HG02763 (cell line): ENCODE measurements at regions not wholly inside any gene's neighbourhood (a gene's known extent, or its start where the extent isn't known, plus 50 kb on each side); places are given as distances from the start of the nearest gene placed in this dataset.

Experiments used
- ATAC-seq: cut with Tn5 transposase; IDR thresholded peaks from one replicate; pipeline ENCODE4 v1.9.1; 2021; ENCODE audit warnings: mild to moderate bottlenecking, moderate library complexity; ENCODE audit not compliant: unreplicated experiment

GRCh38 chr10:29105516-29106215, 183.2 kb upstream of the LYZL1 start:
- no peak for ATAC-seq

GRCh38 chr10:29106287-29106686, 182.6 kb upstream of the LYZL1 start:
- no peak for ATAC-seq

- ATAC-seq = no peak
Measured at GRCh38 chr10:29107866-29108498, 180.9 kb upstream of the LYZL1 start.

GRCh38 chr10:29109707-29110571, 178.9 kb upstream of the LYZL1 start:
- ATAC-seq = no peak

- no peak for ATAC-seq
Measured at GRCh38 chr10:29112827-29113615, 175.8 kb upstream of the LYZL1 start.

GRCh38 chr10:29113616-29113945, 175.3 kb upstream of the LYZL1 start:
- no peak for ATAC-seq

- ATAC-seq = no peak
Measured at GRCh38 chr10:29114141-29114540, 174.7 kb upstream of the LYZL1 start.

- ATAC-seq = no peak
Measured at GRCh38 chr10:29117781-29118180, 171.1 kb upstream of the LYZL1 start.

- ATAC-seq = no peak
Measured at GRCh38 chr10:29119374-29119773, 169.5 kb upstream of the LYZL1 start.

GRCh38 chr10:29120216-29120615, 168.7 kb upstream of the LYZL1 start:
- no peak for ATAC-seq

- ATAC-seq = no peak
Measured at GRCh38 chr10:29124864-29125263, 164.0 kb upstream of the LYZL1 start.

- no peak for ATAC-seq
Measured at GRCh38 chr10:29127037-29127700, 161.7 kb upstream of the LYZL1 start.

- ATAC-seq = no peak
Measured at GRCh38 chr10:29127731-29128130, 161.1 kb upstream of the LYZL1 start.

- no peak for ATAC-seq
Measured at GRCh38 chr10:29130190-29130673, 158.6 kb upstream of the LYZL1 start.

GRCh38 chr10:29131952-29132547, 156.8 kb upstream of the LYZL1 start:
- no peak for ATAC-seq

- ATAC-seq = no peak
Measured at GRCh38 chr10:29132551-29133111, 156.2 kb upstream of the LYZL1 start.

- ATAC-seq = no peak
Measured at GRCh38 chr10:29135337-29135736, 153.5 kb upstream of the LYZL1 start.

GRCh38 chr10:29136411-29136810, 152.5 kb upstream of the LYZL1 start:
- no peak for ATAC-seq

- ATAC-seq = no peak
Measured at GRCh38 chr10:29140151-29140550, 148.7 kb upstream of the LYZL1 start.

GRCh38 chr10:29140991-29141390, 147.9 kb upstream of the LYZL1 start:
- ATAC-seq = no peak
